ENCODE measurements at regions not wholly inside any gene's neighbourhood (a gene's known extent, or its start where the extent isn't known, plus 50 kb on each side); places are given as distances from the start of the nearest gene placed in this dataset.

DNA sequence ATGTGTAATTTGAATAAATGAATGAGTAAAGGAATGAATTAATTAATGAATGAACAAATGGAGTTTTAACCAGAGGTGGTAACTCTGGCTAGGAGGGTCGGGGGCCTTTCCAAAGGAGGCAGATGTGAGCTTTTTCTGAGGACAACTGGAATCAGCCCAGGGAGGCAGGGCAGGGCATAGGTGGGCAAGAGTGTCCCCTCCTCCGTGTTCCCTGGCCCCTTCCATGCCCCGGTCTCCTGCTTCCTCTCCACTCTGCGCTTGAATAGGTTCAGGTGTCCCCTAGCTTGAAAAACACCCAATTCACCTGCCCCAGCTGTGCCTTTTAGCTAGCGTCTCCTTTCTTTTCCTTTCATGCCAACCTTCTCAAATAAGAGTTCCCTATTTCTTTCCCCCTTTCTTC lies 473.1 kb downstream of the CDH26 start:
- no CpG with 5 or more reads among the region's 5 CpGs for WGBS (ENCODE audit: insufficient coverage, insufficient read length)
- Histone ChIP-seq H3K27ac (ENCODE audit: low read length) (no peak overlapping the region), H3K4me3 (ENCODE audit: low read length) (no peak overlapping the region), H3K27me3 (ENCODE audit: control insufficient read depth, insufficient read depth, low read length) (no peaks in the 10 kb centered on the region), H3K9me3 (ENCODE audit: control insufficient read depth, insufficient read depth, low read length) (no peaks in the 10 kb centered on the region), H3K4me1 (ENCODE audit: control insufficient read depth, insufficient read depth, low read length) (no peaks in the 10 kb centered on the region; the same call in 1 of the 2 replicates), H3K36me3 (ENCODE audit: control insufficient read depth, insufficient read depth, low read length) (no peaks in the 10 kb centered on the region)
- DNase-seq (ENCODE audit: low read depth, low spot score) = no peak

DNA sequence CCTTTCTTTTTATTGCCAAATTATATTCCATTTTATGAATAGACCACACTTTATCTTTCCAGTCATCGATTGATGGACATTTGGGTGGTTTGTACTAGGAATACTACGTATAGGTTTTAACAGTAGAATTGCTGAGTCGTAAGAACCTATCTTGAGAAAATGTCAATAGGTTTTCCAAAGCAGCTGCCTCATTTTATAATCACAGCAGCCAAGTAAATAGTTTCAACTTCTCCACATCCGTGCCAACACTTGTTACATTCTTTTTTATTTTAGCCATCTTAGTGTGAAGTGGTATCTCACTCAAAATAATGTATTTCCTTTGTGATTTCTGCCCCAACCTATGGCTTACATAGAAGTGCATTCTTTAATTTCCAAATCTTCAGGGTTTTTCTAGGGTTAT lies 479.2 kb downstream of the CDH26 start:
- no peak for DNase-seq (ENCODE audit: low read depth, low spot score)
- Histone ChIP-seq H3K4me3 (ENCODE audit: low read length) (no peak overlapping the region), H3K4me1 (ENCODE audit: control insufficient read depth, insufficient read depth, low read length) (no peaks in the 10 kb centered on the region; the same call in 1 of the 2 replicates), H3K27ac (ENCODE audit: low read length) (no peak overlapping the region), H3K36me3 (ENCODE audit: control insufficient read depth, insufficient read depth, low read length) (no peaks in the 10 kb centered on the region), H3K9me3 (ENCODE audit: control insufficient read depth, insufficient read depth, low read length) (no peaks in the 10 kb centered on the region), H3K27me3 (ENCODE audit: control insufficient read depth, insufficient read depth, low read length) (no peaks in the 10 kb centered on the region)
- no CpG with 5 or more reads among the region's 4 CpGs for WGBS (ENCODE audit: insufficient coverage, insufficient read length)

DNA sequence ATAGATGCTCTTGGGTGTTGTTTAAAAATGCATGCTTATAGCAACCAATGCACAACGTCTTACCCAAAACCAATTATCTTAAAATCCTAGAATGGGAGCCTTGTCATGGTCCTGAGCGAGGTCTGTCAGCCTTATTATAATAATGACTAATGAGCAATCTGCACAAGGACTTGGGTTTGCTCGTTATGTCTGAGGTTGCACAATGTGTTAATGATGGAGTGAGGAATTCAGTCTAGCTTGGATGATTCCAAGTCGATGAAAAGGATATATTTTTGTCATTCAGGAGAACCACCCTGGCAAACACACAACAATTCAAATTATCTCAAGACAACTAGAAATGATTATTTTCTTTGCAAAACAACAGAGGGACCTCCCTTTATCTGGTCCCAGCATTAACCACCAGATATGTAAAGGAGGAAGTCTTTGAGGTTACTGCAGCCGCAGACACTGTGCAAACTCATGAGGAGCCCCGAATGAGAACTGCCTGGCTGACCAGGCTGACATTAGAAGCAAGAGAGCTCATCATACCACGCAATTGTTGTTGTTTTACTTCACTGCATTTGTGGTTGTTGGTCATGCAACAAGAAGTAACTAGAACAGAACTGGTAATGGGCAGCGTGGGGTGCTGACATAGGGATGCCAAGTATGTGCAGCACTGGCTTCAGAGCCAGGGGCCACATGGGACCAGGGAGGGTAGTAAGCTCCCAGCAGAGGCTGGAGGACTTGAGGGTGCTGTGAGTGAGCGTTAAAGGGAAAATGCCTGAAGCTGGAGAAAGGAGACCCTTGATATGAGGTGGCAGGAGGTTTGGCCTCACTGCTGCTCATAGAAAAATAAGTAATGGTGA lies 488.3 kb downstream of the CDH26 start:
- Histone ChIP-seq H3K36me3 (ENCODE audit: control insufficient read depth, insufficient read depth, low read length) (no peaks in the 10 kb centered on the region), H3K4me1 (ENCODE audit: control insufficient read depth, insufficient read depth, low read length) (no peaks in the 10 kb centered on the region), H3K27me3 (ENCODE audit: control insufficient read depth, insufficient read depth, low read length) (no peaks in the 10 kb centered on the region), H3K9me3 (ENCODE audit: control insufficient read depth, insufficient read depth, low read length) (no peaks in the 10 kb centered on the region), H3K27ac (ENCODE audit: low read length) (no peak overlapping the region), H3K4me3 (ENCODE audit: low read length) (no peak overlapping the region)
- no CpG with 5 or more reads among the region's 9 CpGs for WGBS (ENCODE audit: insufficient coverage, insufficient read length)
- no peak for DNase-seq (ENCODE audit: low read depth, low spot score)

DNA sequence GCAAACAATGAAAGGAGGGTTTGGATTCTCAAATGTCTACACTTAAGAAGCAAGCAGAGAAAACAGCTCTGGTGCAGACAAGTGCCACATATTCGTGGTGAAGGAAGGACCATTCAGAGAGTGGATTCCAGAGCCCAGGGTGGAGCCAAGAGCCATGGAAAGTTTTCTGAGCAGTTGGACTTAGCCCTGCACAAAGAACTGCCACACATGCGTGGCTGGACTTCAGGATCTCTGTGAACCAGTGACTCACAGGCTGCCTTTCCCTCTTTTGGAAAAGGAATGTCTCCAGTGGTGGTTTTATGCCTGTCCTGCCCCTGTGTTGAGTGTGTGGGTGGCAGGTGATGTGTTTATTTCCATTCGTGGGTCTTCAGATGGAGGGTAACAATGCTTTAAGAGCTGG lies 489.5 kb downstream of the CDH26 start:
- Histone ChIP-seq H3K4me3 (ENCODE audit: low read length) (no peak overlapping the region), H3K27me3 (ENCODE audit: control insufficient read depth, insufficient read depth, low read length) (no peaks in the 10 kb centered on the region)
- DNase-seq (ENCODE audit: low read depth, low spot score) = no peak

DNA sequence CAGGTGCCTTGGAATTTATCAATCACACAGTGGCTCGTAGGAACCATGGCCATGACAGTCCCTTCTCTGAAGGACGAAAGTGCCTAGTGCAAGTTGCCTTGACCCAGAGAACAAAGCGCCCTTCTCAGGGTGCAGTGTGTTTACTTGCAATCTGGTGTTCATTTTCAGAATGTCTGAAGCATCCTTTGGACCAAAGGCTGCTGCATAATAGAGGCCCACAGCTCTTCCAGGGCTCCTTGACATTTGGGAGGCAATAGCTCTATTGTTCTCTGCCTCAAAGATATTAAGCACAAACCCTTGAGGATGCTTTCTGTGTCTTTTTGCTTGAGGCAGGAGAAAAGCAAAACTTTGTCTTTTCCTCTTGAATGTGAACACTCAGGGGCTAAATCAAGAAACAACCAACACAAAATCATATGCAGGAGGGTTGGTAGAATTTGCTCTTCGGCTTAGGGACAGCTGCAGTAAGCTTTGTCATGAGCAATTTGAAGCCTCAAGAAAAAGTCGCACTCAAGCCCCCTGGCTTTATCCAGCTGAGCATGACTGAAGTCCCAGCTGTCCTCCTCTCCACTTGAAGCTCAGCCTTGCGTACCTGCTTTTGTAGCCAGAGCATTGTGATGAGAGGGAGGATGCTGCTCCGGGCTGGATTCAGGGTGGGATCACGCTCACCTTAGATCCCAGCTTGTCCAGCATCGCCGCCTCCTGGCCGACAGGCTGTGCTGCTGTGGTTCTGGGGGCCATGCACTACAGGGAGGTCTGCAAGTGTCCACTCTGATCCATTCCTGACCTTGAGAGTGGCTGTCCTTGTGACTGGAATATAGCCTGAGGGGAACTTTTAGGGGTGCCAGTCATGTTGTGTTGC lies 495.4 kb downstream of the CDH26 start:
- DNase-seq (ENCODE audit: low read depth, low spot score) = peak; percentile 16
- no peaks in the 10 kb centered on the region for H3K36me3 ChIP-seq (ENCODE audit: control insufficient read depth, insufficient read depth, low read length)
- no peaks in the 10 kb centered on the region for H3K27me3 ChIP-seq (ENCODE audit: control insufficient read depth, insufficient read depth, low read length)
- H3K4me3 ChIP-seq (ENCODE audit: low read length) = no peak overlapping the region
- no peak overlapping the region for H3K27ac ChIP-seq (ENCODE audit: low read length)
- H3K9me3 ChIP-seq (ENCODE audit: control insufficient read depth, insufficient read depth, low read length) = no peaks in the 10 kb centered on the region
- no CpG with 5 or more reads among the region's 11 CpGs for WGBS (ENCODE audit: insufficient coverage, insufficient read length)
- no peaks in the 10 kb centered on the region; the same call in 1 of the 2 replicates for H3K4me1 ChIP-seq (ENCODE audit: control insufficient read depth, insufficient read depth, low read length)

More for the DNA sequence above, 489.5 kb downstream of the CDH26 start:
- no peaks in the 10 kb centered on the region for H3K36me3 ChIP-seq (ENCODE audit: control insufficient read depth, insufficient read depth, low read length)
- no CpG with 5 or more reads among the region's 3 CpGs for WGBS (ENCODE audit: insufficient coverage, insufficient read length)
- H3K4me1 ChIP-seq (ENCODE audit: control insufficient read depth, insufficient read depth, low read length) = no peaks in the 10 kb centered on the region
- no peaks in the 10 kb centered on the region for H3K9me3 ChIP-seq (ENCODE audit: control insufficient read depth, insufficient read depth, low read length)
- H3K27ac ChIP-seq (ENCODE audit: low read length) = no peak overlapping the region

DNA sequence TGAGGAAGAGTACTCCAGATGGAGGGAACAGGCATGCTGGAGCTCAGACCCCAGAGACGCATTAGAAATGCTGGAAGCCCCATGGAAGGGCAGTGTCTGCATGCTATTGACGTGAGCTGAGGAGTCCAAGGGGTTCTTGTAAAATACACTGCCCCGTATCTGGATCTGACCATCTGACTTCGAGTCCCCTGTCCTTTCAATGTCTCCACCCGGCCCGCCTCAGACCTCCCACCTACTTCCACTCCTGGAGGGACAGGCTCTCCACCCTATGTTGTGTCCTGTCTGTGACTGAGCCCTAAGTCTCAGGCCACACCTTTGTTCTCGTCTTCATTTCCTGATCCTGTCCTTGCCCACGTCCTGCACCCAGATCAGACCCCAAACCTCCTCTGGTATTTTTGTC lies 496.3 kb downstream of the CDH26 start:
- Histone ChIP-seq H3K9me3 (ENCODE audit: control insufficient read depth, insufficient read depth, low read length) (no peaks in the 10 kb centered on the region), H3K4me3 (ENCODE audit: low read length) (no peak overlapping the region), H3K36me3 (ENCODE audit: control insufficient read depth, insufficient read depth, low read length) (no peaks in the 10 kb centered on the region), H3K4me1 (ENCODE audit: control insufficient read depth, insufficient read depth, low read length) (no peaks in the 10 kb centered on the region; the same call in 1 of the 2 replicates), H3K27me3 (ENCODE audit: control insufficient read depth, insufficient read depth, low read length) (no peaks in the 10 kb centered on the region), H3K27ac (ENCODE audit: low read length) (no peak overlapping the region)
- DNase-seq (ENCODE audit: low read depth, low spot score) = no peak
- no CpG with 5 or more reads among the region's 8 CpGs for WGBS (ENCODE audit: insufficient coverage, insufficient read length)

DNA sequence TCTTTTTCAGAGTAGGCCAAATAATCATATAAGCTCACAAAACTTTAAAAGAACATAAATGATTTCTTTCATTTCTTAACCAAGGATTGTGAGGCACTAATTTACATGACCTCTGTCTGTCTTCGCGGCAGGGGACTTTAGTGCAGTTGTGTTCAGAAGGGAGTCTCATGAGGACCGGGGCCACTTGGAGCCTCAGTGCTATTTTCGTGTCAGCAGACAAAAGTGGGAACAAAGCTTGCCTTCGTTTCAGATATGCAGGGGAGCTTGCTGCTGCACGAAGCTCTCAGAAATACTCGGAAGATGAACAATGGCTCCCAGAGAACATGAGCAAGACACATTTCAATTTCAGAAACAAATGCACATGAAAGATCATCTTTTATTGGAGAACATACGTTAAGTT lies 497.0 kb downstream of the CDH26 start:
- DNase-seq (ENCODE audit: low read depth, low spot score) = no peak
- Histone ChIP-seq H3K36me3 (ENCODE audit: control insufficient read depth, insufficient read depth, low read length) (no peaks in the 10 kb centered on the region), H3K4me3 (ENCODE audit: low read length) (no peak overlapping the region), H3K9me3 (ENCODE audit: control insufficient read depth, insufficient read depth, low read length) (no peaks in the 10 kb centered on the region), H3K27me3 (ENCODE audit: control insufficient read depth, insufficient read depth, low read length) (no peaks in the 10 kb centered on the region), H3K27ac (ENCODE audit: low read length) (no peak overlapping the region), H3K4me1 (ENCODE audit: control insufficient read depth, insufficient read depth, low read length) (no peaks in the 10 kb centered on the region; the same call in 1 of the 2 replicates)
- WGBS (ENCODE audit: insufficient coverage, insufficient read length) = no CpG with 5 or more reads among the region's 8 CpGs

DNA sequence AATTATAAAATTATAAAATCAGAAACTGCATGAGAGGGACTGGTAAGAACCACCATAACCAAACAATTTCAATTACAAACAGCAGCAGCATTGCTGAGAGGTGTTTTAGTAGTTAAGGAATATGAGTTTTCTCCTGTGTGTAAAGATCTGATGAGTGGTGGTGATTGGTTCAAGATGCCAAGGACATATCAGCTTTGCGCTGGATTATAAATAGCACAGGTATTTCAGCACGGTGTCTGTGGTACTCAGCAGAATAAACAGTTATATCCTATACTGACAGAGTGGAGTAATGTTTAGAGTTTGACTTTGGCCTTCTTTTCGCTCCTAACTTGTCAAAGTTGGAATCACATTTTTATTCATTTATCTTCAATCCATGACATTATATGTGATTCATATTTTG lies 501.0 kb downstream of the CDH26 start:
- Histone ChIP-seq H3K9me3 (ENCODE audit: control insufficient read depth, insufficient read depth, low read length) (no peaks in the 10 kb centered on the region), H3K27ac (ENCODE audit: low read length) (no peak overlapping the region), H3K4me1 (ENCODE audit: control insufficient read depth, insufficient read depth, low read length) (no peaks in the 10 kb centered on the region; the same call in 1 of the 2 replicates), H3K36me3 (ENCODE audit: control insufficient read depth, insufficient read depth, low read length) (no peaks in the 10 kb centered on the region), H3K27me3 (ENCODE audit: control insufficient read depth, insufficient read depth, low read length) (no peaks in the 10 kb centered on the region), H3K4me3 (ENCODE audit: low read length) (no peak overlapping the region)
- DNase-seq (ENCODE audit: low read depth, low spot score) = no peak
- no CpG with 5 or more reads among the region's 3 CpGs for WGBS (ENCODE audit: insufficient coverage, insufficient read length)

DNA sequence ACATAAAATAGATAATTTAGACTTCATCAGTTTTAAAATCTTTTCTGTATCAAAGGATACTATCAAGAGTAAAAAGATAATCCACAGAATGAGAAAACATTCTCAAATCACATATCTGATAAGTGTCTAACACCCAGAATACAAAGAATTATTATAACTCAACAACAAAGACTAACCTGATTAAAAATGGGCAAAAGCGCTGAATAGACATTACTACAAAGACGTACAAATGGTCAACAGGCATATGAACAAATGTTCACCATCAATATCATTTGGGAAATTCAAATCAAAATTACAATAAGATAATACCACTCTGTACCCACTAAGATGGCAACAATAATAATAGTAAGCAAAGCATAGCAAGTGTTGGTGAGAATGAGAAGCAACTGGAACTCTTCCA lies 503.8 kb downstream of the CDH26 start:
- Histone ChIP-seq H3K4me3 (ENCODE audit: low read length) (no peak overlapping the region), H3K27ac (ENCODE audit: low read length) (no peak overlapping the region), H3K4me1 (ENCODE audit: control insufficient read depth, insufficient read depth, low read length) (no peaks in the 10 kb centered on the region), H3K27me3 (ENCODE audit: control insufficient read depth, insufficient read depth, low read length) (no peaks in the 10 kb centered on the region), H3K9me3 (ENCODE audit: control insufficient read depth, insufficient read depth, low read length) (no peaks in the 10 kb centered on the region), H3K36me3 (ENCODE audit: control insufficient read depth, insufficient read depth, low read length) (no peaks in the 10 kb centered on the region)
- no peak for DNase-seq (ENCODE audit: low read depth, low spot score)
- no CpG with 5 or more reads among the region's 2 CpGs for WGBS (ENCODE audit: insufficient coverage, insufficient read length)

DNA sequence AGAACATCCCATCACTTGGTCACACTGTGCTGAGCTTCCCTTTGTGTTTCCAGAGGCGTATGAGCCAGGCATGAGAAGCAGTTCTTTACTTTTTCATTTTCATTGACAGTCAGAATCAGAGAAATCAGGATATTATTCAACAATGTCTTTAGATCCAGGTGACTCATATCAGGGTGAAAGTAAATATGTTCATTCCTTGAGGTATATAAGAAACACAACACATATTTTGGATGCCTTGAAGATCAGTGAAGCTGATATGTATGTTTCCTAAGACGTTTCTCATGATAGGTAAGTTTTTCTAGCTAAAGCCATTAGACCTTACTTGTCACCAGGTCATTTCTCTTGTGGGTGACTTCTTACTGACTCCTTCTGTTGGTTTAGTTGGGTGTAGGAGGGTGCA lies 505.6 kb downstream of the CDH26 start:
- no peaks in the 10 kb centered on the region for H3K9me3 ChIP-seq (ENCODE audit: control insufficient read depth, insufficient read depth, low read length)
- WGBS (ENCODE audit: insufficient coverage, insufficient read length) = no CpG with 5 or more reads among the region's 2 CpGs
- no peaks in the 10 kb centered on the region for H3K36me3 ChIP-seq (ENCODE audit: control insufficient read depth, insufficient read depth, low read length)
- H3K27ac ChIP-seq (ENCODE audit: low read length) = no peak overlapping the region
- H3K4me1 ChIP-seq (ENCODE audit: control insufficient read depth, insufficient read depth, low read length) = no peaks in the 10 kb centered on the region; the same call in 1 of the 2 replicates
- H3K27me3 ChIP-seq (ENCODE audit: control insufficient read depth, insufficient read depth, low read length) = no peaks in the 10 kb centered on the region
- H3K4me3 ChIP-seq (ENCODE audit: low read length) = no peak overlapping the region
- no peak for DNase-seq (ENCODE audit: low read depth, low spot score)
